T-helper 17 cell (primary cell): ENCODE measurements at regions not wholly inside any gene's neighbourhood (a gene's known extent, or its start where the extent isn't known, plus 50 kb on each side); places are given as distances from the start of the nearest gene placed in this dataset.
A peak's percentile ranks its signal among the peaks of the same experiment; 100 is the strongest.
"Not testable (repeated sequence)": the region's sequence is repeated elsewhere in the genome, so short reads cannot be mapped to it uniquely, and the experiment has no call there.

Experiments
- ATAC-seq: fragments of 150-1000 bp; cut with Tn5 transposase; 2 replicates; pipeline ENCODE4 v1.10.0; 2021; ENCODE audit warnings: mild to moderate bottlenecking, moderate library complexity
- DNase-seq, 3 donors: peaks; one replicate each; pipeline versions ENCODE4 v3.0.0 to v3.0.0-alpha.2; 2020 to 2021
- H3K9me3 ChIP-seq: one replicate; pipeline ENCODE4 v1.7.0; 2013; ENCODE audit warnings: low read length, mild to moderate bottlenecking; ENCODE audit not compliant: control insufficient read depth, poor library complexity, severe bottlenecking
- H3K27ac Mint-ChIP-seq: one replicate; pipeline ENCODE4 v1.8.0; 2022; ENCODE audit warnings: mild to moderate bottlenecking, moderate library complexity, mixed read lengths
- H3K27me3 Mint-ChIP-seq: one replicate; pipeline ENCODE4 v1.8.0; 2022; ENCODE audit warnings: mixed read lengths
- H3K36me3 Mint-ChIP-seq: one replicate; pipeline ENCODE4 v1.8.0; 2022; ENCODE audit warnings: low read depth, mixed read lengths
- H3K4me1 Mint-ChIP-seq: one replicate; pipeline ENCODE4 v1.8.0; 2022; ENCODE audit warnings: mild to moderate bottlenecking, mixed read lengths
- H3K4me3 Mint-ChIP-seq: one replicate; pipeline ENCODE4 v1.8.0; 2022; ENCODE audit warnings: mild to moderate bottlenecking, moderate library complexity, mixed read lengths

GRCh38 chr22:22296047-22296446 is 51.5 kb downstream of the VPREB1 start:
- DNase-seq, H3K27me3 Mint-ChIP-seq, H3K36me3 Mint-ChIP-seq, H3K9me3 ChIP-seq, ATAC-seq, H3K4me3 Mint-ChIP-seq, H3K27ac Mint-ChIP-seq: not testable (repeated sequence)
- peaks cover 19% of the 10 kb centered on the region for H3K4me1 Mint-ChIP-seq

GRCh38 chr22:22297159-22297793 is 52.7 kb downstream of the VPREB1 start:
- H3K27ac Mint-ChIP-seq, result peak overlapping the region; percentile 59
- peaks cover 20% of the 10 kb centered on the region for H3K4me1 Mint-ChIP-seq
- H3K9me3 ChIP-seq, ATAC-seq, H3K36me3 Mint-ChIP-seq, H3K27me3 Mint-ChIP-seq: not testable (repeated sequence)
- peak overlapping the region; percentile 91 for H3K4me3 Mint-ChIP-seq
- peak in 1 of 3 donors; percentile 21 for DNase-seq

- not testable (repeated sequence) for H3K27me3 Mint-ChIP-seq, H3K36me3 Mint-ChIP-seq, H3K9me3 ChIP-seq
- ATAC-seq (peak; percentile 99), DNase-seq (peak; percentile 70 to 83 (median 80))
- peaks cover 20% of the 10 kb centered on the region for H3K4me1 Mint-ChIP-seq
- H3K27ac Mint-ChIP-seq, result peak overlapping the region; percentile 59
- H3K4me3 Mint-ChIP-seq, result peak overlapping the region; percentile 91
Observed at GRCh38 chr22:22297794-22298653, 53.4 kb downstream of the VPREB1 start.

GRCh38 chr22:22298654-22299009 is 54.0 kb downstream of the VPREB1 start:
- ATAC-seq, DNase-seq, H3K36me3 Mint-ChIP-seq, H3K9me3 ChIP-seq, H3K27ac Mint-ChIP-seq, H3K27me3 Mint-ChIP-seq: not testable (repeated sequence)
- peak overlapping the region; percentile 91 for H3K4me3 Mint-ChIP-seq
- H3K4me1 Mint-ChIP-seq, result peaks cover 17% of the 10 kb centered on the region

GRCh38 chr22:22300511-22300910 is 55.9 kb downstream of the VPREB1 start:
- not testable (repeated sequence) for ATAC-seq, H3K9me3 ChIP-seq, H3K27me3 Mint-ChIP-seq, H3K4me3 Mint-ChIP-seq, H3K36me3 Mint-ChIP-seq, H3K27ac Mint-ChIP-seq, DNase-seq
- peaks cover 23% of the 10 kb centered on the region for H3K4me1 Mint-ChIP-seq

- H3K9me3 ChIP-seq, ATAC-seq, DNase-seq, H3K27me3 Mint-ChIP-seq, H3K36me3 Mint-ChIP-seq, H3K27ac Mint-ChIP-seq: not testable (repeated sequence)
- Mint-ChIP-seq H3K4me3 (peak overlapping the region; percentile 36), H3K4me1 (peaks cover 21% of the 10 kb centered on the region)
Observed at GRCh38 chr22:22300946-22301345, 56.4 kb downstream of the VPREB1 start.

- ATAC-seq (no peak), DNase-seq (no peak)
- Mint-ChIP-seq H3K36me3 (peaks cover 7% of the 10 kb centered on the region), H3K4me1 (peaks cover 2% of the 10 kb centered on the region), H3K27ac (no peak overlapping the region), H3K4me3 (no peak overlapping the region), H3K27me3 (no peaks in the 10 kb centered on the region)
- H3K9me3 ChIP-seq, result no peaks in the 10 kb centered on the region
Observed at GRCh38 chr22:22316589-22316988, 72.0 kb downstream of the VPREB1 start.

GRCh38 chr22:22318723-22319465 is 74.3 kb downstream of the VPREB1 start:
- no peaks in the 10 kb centered on the region for H3K4me1 Mint-ChIP-seq
- no peaks in the 10 kb centered on the region for H3K27me3 Mint-ChIP-seq
- H3K9me3 ChIP-seq, result no peaks in the 10 kb centered on the region
- H3K4me3 Mint-ChIP-seq, result no peak overlapping the region
- peaks cover 7% of the 10 kb centered on the region for H3K36me3 Mint-ChIP-seq
- DNase-seq (no peak), ATAC-seq (no peak)
- H3K27ac Mint-ChIP-seq, result peak overlapping the region; percentile 9

GRCh38 chr22:22321743-22322611 is 77.4 kb downstream of the VPREB1 start:
- ATAC-seq, result peak; percentile 96
- peak overlapping the region; percentile 56 for H3K27ac Mint-ChIP-seq
- not testable (repeated sequence) for H3K4me1 Mint-ChIP-seq, H3K9me3 ChIP-seq, H3K4me3 Mint-ChIP-seq, H3K27me3 Mint-ChIP-seq, H3K36me3 Mint-ChIP-seq
- peak; percentile 42 to 62 (median 60) for DNase-seq

- H3K36me3 Mint-ChIP-seq, result no peaks in the 10 kb centered on the region
- H3K4me1 Mint-ChIP-seq, result peaks cover 4% of the 10 kb centered on the region
- H3K4me3 Mint-ChIP-seq, result no peak overlapping the region
- ATAC-seq (no peak), DNase-seq (no peak)
- no peaks in the 10 kb centered on the region for H3K9me3 ChIP-seq
- no peak overlapping the region for H3K27ac Mint-ChIP-seq
- no peaks in the 10 kb centered on the region for H3K27me3 Mint-ChIP-seq
Observed at GRCh38 chr22:22322792-22323191, 78.2 kb downstream of the VPREB1 start.

GRCh38 chr22:22327723-22328122 is 83.1 kb downstream of the VPREB1 start:
- Mint-ChIP-seq H3K4me1 (peaks cover 8% of the 10 kb centered on the region), H3K4me3 (no peak overlapping the region), H3K27ac (peak overlapping the region; percentile 21), H3K36me3 (no peaks in the 10 kb centered on the region), H3K27me3 (peaks cover 16% of the 10 kb centered on the region)
- no peaks in the 10 kb centered on the region for H3K9me3 ChIP-seq
- DNase-seq, result no peak
- ATAC-seq, result peak; percentile 32

GRCh38 chr22:22329792-22330191 is 85.2 kb downstream of the VPREB1 start:
- ATAC-seq (no peak), DNase-seq (no peak)
- H3K4me3 Mint-ChIP-seq, result no peak overlapping the region
- no peaks in the 10 kb centered on the region for H3K9me3 ChIP-seq
- no peaks in the 10 kb centered on the region for H3K36me3 Mint-ChIP-seq
- no peak overlapping the region for H3K27ac Mint-ChIP-seq
- peaks cover 6% of the 10 kb centered on the region for H3K4me1 Mint-ChIP-seq
- H3K27me3 Mint-ChIP-seq, result peaks cover 16% of the 10 kb centered on the region
